ENCODE measurements at regions not wholly inside any gene's neighbourhood (a gene's known extent, or its start where the extent isn't known, plus 50 kb on each side); places are given as distances from the start of the nearest gene placed in this dataset.
"Not testable (repeated sequence)": the region's sequence is repeated elsewhere in the genome, so short reads cannot be mapped to it uniquely, and the experiment has no call there.

DNA sequence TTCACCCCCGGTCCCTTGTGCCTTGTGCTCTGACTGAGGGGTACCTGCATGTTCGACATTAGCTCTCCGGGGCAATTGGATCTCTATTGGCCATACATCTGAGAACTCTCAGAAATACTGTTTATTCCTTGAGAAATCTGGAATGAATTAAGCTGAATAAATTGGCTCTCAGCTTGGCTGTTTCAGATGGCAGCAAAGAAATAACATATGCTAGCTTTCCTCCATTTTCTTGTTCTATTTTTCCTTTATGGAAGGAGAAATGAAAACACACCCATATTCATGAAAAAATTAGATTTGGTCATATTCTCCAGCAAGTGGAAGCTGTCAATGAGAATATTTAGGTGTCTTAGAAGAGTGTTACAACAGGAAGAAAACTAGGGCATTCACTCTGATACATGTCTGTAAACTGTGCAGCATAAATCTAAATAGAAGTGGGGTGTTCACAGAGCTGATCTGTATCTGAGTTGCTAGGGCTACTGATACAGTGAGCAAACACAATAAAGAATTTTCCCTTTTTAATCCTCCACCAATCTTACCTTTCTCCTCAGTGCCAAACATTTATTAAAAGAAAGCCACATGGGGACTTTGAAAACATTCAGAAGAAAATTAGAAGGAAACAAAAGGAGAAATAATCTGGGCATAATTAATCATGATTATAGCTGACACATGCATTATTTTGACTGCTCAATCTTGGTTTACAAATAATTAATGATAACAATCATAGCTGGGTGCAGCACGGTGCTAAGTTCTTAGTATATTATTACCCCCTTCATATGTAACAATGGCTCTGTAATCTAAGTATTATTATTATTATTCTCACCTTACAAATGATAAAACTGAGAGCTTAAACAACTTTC, 671.9 kb upstream of the USP24 start:
- in situ Hi-C loops (cut with HindIII; ENCODE audit: low pct_unique_long_range_greater_than_20kb, low sequenced_read_pairs), result no loop called here
- no peak for DNase-seq (ENCODE audit: low read depth)

DNA sequence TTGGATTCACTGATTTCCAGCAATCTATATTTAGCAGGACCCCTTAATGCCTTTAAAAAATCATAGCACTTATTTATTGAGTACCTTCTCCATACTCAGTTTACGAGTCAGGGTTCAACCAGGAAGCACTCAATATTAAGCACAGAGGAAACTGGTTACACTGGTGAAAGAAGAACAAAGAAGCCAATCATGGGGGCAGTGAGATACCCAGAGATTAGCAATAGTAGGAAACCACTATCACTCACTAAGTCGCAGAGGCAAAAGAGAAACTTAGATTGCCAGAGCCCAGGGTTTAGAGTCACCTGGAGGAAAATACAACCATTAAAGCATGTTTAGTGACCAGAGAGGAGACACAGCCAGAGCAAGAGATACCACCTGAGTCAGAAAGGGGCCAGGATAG, 670.5 kb upstream of the USP24 start:
- in situ Hi-C loops (cut with HindIII; ENCODE audit: low pct_unique_long_range_greater_than_20kb, low sequenced_read_pairs), result no loop called here
- DNase-seq (ENCODE audit: low read depth), result no peak

DNA sequence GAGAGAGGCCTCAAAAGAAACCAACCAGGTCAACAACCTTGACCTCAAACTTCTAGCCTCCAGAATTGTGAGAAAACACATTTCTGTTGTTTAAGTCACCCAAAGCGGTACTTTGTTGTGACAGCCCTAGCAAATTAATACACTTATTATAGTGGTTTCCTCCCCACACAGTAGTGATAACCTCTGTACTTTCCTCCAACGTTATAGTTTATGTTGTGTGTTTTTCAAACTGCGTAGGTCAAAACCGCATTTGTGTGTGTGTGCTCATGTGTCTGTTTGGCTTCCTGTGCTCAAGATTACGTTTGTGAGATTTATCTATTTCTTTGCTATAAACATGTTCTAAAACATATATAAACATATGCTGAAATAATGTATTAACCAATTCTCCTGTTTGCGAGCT, 667.8 kb upstream of the USP24 start:
- in situ Hi-C loops (cut with HindIII; ENCODE audit: low pct_unique_long_range_greater_than_20kb, low sequenced_read_pairs), result no loop called here
- DNase-seq (ENCODE audit: low read depth), result no peak

DNA sequence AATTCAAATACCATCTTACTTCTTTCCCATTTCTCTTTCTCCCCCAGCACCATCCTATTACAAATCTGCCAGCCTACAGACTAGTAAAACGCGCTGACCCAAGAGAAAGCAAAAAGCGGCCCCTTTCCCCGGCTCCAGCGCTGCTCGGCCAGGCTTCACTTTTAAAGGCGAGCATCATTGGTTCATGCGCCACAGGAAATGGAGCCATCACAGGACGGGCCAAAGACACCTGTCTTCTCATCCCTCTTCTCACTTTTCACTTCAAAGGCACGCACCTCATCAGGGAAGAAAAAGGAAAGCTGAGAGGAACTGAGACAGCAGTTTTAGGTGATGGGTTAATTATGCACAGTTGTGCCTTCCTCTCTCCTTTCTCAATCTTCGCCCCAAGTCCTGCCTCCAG, 664.2 kb upstream of the USP24 start:
- DNase-seq (ENCODE audit: low read depth), result no peak
- in situ Hi-C loops (cut with HindIII; ENCODE audit: low pct_unique_long_range_greater_than_20kb, low sequenced_read_pairs), result no loop called here

DNA sequence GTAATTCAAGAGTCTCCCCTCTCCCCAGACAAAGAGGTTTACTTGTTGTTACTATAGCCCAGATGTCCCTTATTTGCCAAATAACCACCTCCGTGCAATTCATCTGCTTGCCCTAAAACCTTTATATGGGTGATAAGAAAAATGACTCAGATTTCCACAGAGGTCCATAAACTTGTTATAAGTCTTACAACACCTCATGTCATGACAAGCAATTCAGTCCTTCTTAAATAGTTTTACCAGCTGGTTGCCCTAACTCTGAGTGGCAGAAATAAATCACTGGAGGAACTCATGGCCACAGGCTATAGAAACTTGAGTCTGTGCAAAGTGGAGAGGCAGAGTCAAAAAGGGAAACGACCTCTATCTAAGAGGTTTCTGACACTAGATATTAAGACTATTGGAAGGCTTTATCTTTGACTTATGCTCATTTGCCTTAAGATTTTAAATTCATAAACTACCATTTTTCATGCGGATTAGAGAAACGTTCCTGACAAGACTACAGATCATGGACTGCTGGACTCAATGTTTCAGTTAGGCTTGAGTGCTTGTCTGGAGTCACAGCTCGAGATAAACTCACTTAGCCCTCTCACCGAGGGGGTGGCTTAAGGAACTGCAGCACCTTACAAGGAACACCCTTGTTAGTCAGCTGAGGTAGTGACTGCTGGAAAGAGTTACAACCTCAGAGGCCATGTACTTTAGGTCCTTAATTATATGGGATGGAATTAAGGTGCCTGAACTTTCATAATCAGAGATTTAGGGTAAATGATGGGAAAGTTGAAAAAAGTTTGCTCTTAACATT, 662.5 kb upstream of the USP24 start:
- in situ Hi-C loops (cut with HindIII; ENCODE audit: low pct_unique_long_range_greater_than_20kb, low sequenced_read_pairs), result no loop called here
- DNase-seq (ENCODE audit: low read depth), result no peak

DNA sequence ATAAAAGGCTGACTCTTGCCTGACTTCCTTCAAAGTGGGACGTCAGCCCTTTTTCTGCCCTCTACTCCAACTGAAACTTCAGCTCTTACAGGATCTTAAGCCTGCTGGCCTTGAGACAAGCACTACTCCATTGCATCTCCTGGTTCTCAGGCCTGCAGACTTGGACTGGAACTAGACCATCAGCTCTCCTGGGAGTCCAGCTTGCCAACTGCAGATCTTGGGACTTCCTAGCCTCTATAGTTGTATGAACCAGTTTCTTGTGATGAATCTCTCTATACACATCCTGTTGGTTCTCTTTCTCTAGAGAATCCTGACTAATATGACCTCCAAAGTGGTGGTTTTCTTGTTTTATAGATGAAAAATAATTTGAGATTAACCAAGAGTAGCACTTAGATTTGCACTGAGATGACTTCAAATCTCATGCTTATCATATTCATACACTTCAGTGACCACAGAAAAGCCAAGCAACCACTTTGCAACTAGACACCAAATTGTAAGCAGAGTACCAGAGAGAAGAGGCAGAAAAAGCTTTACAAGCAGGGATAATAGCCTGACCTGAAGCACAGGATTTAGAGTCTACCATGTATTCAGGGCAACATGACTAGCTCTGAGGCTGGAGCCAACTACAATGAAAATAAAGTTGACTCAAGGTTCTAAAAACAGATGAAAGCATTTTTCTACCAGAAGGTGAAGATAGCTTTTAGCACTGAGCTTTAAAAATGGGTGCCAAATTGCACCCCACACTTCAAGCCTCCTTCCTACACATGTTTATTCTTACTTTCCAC, 661.3 kb upstream of the USP24 start:
- in situ Hi-C loops (cut with HindIII; ENCODE audit: low pct_unique_long_range_greater_than_20kb, low sequenced_read_pairs), result no loop called here
- no peak for DNase-seq (ENCODE audit: low read depth)

DNA sequence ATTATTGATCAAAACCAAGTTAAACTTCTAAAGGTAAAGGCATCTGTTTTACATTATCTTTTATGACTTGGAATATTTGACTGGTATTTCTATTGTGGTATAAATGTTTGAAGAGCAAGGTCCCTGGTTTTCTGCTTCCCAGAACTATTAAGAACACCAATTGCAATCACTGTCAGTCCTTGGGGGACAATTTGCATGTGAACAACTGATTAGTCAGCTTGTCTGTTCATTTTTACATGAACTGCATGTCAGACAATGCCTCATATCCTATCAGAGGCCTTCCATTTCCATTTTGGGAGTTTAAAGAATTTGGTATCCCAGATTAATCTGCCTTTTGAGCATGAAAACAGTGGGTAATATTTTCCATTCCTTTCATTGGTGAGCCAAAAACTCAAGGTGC, 654.9 kb upstream of the USP24 start:
- DNase-seq (ENCODE audit: low read depth), result no peak
- in situ Hi-C loops (cut with HindIII; ENCODE audit: low pct_unique_long_range_greater_than_20kb, low sequenced_read_pairs), result no loop called here

DNA sequence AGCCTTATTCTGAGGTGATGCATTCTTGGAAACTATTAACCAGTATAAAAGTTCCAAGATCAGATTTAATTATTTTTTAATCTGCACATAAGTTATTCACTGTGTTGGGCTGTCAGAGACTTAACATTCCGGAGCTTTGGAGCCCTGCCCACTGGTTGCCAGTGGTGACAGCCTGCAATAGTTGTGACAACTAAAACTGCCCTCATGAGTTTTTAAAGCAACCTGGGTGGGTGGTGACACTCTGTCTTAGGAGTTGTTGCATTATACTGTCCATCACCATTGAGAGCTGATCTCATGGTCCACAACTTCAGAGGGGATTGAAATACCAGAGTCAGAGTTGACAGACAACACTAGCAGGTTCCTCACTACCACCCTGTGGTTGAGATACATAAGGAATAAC, 653.9 kb upstream of the USP24 start:
- in situ Hi-C loops (cut with HindIII; ENCODE audit: low pct_unique_long_range_greater_than_20kb, low sequenced_read_pairs), result no loop called here
- no peak for DNase-seq (ENCODE audit: low read depth)

DNA sequence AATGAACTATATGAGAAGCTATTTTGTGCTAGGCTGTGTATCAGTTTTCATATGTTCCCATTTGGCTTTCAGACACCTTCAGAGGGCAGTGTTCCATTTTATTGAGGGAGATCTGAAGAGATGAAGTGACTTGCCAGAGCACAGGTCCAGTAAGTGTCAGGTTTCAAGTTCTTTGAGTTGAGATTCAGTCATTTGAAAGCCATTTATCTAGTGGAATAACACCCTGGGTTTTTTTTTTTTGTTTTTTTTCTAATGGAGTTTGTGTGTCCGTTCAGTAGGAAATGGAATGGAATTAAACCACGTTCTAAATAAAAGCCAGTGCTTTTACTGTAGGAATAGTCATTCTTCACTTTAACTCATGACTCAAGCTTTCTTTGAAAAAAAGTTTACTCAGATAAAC, 652.9 kb upstream of the USP24 start:
- in situ Hi-C loops (cut with HindIII; ENCODE audit: low pct_unique_long_range_greater_than_20kb, low sequenced_read_pairs), result no loop called here

DNA sequence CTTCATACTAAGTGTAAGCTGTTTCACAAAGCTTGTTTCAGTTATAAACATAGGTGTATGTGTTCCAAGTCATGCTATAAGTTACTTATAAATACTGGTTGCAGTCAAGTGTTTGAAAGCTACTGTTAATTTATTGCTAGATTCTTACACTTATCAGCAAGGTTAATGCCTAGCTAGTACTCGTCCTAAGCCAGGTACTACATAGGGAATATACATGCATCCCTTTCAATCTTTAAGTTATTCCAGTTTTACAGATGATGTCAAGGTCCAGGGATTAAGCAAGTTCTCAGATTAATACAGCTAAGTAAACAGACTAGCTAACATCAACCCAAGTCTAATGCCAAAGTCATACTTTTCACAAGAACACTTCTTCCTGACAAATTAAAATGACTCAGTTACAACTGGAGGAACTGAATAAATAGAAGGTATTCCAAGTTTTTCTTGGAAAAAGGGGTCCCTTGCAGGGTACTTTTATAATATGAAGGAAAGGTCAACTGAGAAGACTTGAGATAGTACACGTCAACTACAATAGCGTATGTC, 652.2 kb upstream of the USP24 start:
- in situ Hi-C loops (cut with HindIII; ENCODE audit: low pct_unique_long_range_greater_than_20kb, low sequenced_read_pairs), result no loop called here
- DNase-seq (ENCODE audit: low read depth), result no peak

More for the DNA sequence above, 652.9 kb upstream of the USP24 start:
- DNase-seq (ENCODE audit: low read depth), result peak; percentile 4

DNA sequence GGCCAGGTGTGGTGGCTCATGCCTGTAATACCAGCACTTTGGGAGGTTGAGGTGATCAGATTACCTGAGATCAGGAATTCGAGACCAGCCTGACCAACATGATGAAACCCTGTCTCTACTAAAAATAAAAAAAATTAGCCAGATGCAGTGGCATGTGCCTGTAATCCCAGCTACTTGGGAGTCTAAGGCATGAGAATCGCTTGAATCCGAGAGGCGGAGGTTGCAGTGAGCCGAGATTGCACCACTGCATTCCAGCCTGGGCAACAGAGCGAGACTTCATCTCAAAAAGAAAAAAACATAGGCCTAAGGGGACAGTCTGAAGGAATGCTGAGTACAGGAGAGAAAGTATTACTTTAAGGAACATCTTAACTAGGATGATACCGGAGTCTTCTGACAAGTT, 650.6 kb upstream of the USP24 start:
- in situ Hi-C loops (cut with HindIII; ENCODE audit: low pct_unique_long_range_greater_than_20kb, low sequenced_read_pairs); DNase-seq (ENCODE audit: low read depth): not testable (repeated sequence)

DNA sequence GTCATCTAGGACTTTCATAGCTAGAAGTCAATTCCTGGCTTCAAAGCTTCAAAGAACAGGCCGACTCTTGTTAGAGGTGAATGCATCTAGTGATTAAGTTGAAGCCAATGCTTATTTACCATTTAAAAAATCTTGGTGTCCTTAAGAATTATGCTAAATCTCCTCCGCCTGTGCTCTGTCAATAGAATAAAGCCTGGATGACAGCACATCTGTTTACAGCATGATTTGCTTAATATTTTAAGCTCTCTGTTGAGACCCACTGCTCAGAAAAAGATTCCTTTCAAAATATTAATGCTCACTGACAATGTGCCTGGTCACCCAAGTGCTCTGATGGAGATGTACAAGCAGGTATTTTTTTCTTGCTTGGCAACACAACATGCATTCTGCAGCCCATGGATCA, 649.1 kb upstream of the USP24 start:
- DNase-seq (ENCODE audit: low read depth), result no peak
- in situ Hi-C loops (cut with HindIII; ENCODE audit: low pct_unique_long_range_greater_than_20kb, low sequenced_read_pairs), result no loop called here

DNA sequence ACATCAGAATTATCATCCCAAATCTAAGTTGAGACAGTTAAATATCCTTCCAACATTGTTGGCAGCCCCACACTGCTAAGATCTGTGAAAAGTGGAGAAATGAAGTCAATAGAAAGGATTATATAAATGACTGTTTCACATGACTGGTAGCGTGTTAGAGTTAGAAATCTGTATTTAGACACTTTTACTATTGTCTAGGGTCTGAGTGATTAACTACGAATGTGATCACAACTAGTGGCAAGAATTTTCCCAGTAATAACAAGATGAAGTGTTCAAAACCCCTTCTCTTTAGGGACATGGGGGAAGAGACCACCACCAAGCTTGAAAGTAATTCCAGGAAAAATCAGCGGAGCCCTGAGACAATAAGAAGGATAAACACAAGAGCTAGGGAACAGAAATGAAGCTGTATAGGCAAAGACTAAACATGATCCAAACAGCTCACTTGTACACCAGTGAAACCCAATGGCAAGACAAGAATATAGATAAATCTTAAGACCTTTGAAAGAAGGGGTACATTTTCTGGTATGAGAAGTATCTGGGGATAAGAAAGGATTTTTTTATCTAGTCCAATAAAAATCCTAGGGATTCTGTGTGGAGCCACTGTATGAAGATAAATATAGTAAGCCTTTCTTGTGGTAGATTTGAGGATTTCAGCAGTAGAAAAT, 646.6 kb upstream of the USP24 start:
- in situ Hi-C loops (cut with HindIII; ENCODE audit: low pct_unique_long_range_greater_than_20kb, low sequenced_read_pairs), result no loop called here
- DNase-seq (ENCODE audit: low read depth), result no peak

DNA sequence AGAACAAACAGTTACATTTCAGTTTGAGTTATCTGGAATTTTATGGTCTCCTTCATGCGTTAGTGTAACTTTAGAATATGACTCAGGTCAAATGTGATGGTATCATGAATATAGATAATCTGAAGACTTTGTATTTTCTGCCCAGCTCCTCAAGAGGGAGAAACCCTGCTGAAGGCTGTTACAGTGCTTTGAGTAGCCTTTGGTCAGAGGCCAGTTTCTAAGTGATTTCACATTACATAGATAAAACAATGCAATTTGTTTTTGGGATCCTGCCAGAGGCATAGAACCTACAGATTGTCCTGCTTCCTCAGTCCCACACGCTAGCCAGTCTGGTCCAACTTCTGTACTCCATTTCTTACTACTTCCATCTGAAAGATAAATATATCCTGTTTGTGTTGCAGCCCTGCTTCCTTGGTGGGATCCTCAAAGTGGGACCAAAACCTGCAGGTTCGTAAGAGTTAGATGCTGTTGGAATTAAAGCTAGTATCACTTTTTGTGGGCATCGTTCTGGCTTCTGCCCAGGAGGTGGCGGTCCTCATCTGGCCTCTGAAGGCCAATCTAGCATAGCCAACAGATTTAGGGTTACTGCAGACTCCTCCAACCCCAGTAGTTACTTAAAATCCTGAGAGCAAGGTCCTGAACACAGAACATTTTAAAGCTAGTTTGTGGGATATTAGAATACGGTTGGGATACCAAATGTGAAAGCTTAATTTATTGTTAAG, 645.8 kb upstream of the USP24 start:
- in situ Hi-C loops (cut with HindIII; ENCODE audit: low pct_unique_long_range_greater_than_20kb, low sequenced_read_pairs), result no loop called here

DNA sequence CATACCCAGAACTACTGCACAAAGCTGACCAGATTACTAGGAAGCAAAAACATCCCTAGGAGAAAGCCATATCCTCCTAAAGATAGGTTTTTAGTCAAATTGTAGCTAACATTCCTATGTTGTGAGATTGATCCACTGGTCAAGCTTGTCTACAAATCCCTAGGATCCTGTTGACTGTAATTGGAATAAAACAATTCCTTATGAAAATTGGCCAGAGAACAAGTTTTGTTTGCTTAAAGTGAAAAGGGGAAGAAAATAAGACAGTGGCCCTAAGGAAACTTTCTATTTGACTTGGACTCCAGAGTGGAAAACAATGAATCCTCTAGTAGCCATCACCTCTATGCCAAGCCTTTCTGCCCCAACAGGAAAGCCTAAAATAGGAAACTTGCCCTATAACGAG, 645.2 kb upstream of the USP24 start:
- no peak for DNase-seq (ENCODE audit: low read depth)
- in situ Hi-C loops (cut with HindIII; ENCODE audit: low pct_unique_long_range_greater_than_20kb, low sequenced_read_pairs), result no loop called here

More for the DNA sequence above, 645.8 kb upstream of the USP24 start:
- DNase-seq (ENCODE audit: low read depth), result no peak

DNA sequence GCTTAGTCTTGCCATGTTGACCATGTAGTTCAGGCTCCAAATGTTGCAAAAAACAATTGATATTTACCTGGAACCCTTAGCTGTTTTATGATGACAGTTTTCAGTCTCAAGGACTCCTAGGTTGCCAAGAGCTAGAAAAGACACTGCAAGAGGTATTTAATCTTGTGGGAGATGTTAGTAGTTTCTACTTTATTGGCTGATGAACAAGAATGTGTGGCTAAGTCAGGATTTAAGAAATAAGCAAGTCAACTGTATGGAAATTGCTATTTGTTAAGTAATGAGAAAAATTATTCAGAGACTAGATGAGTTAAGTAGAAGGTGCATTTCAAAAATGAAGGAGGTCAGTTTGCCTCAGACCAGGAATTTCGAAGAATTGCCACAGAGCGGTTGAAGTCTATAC, 639.7 kb upstream of the USP24 start:
- no peak for DNase-seq (ENCODE audit: low read depth)
- in situ Hi-C loops (cut with HindIII; ENCODE audit: low pct_unique_long_range_greater_than_20kb, low sequenced_read_pairs), result no loop called here

DNA sequence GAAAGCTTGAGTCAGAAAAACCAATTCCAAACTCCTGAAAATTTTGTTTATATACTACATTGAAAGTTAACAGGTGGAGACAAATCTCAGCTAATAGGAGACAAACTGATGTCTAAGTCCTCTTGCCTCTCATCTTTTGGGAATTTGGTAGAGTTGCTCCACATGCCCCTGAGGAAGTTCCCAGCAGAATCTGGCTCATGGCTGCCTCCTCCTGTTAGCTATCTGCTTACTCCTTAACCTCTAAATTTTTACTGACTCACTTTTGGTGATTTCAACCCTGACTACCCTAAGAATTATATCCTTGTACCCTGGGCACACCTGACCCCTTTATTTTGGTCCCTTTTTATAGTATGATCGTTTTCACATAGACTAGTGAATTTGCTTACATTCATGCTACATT, 633.7 kb upstream of the USP24 start:
- DNase-seq (ENCODE audit: low read depth), result no peak
- in situ Hi-C loops (cut with HindIII; ENCODE audit: low pct_unique_long_range_greater_than_20kb, low sequenced_read_pairs), result no loop called here

DNA sequence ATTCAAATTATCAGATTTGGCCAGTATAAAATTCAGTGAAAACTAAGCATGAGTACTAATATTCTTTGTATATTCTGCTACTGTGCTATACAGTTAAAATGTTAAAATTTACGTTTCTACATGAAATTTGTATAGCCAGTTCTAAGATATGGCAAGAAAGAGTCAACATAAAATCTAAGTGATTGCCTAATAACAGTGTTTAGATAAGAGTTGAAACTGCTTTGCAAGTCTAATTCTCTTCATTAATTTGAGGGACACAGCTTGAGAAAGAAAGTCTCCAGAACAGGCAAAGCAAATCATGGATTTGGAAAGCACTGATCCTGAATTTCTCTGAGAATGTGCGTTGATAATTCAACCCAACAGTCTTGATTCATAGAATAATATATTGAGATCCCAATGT, 630.9 kb upstream of the USP24 start:
- DNase-seq (ENCODE audit: low read depth), result no peak
- in situ Hi-C loops (cut with HindIII; ENCODE audit: low pct_unique_long_range_greater_than_20kb, low sequenced_read_pairs), result no loop called here
